Lower lobe of right lung (tissue), 2 donors: ENCODE measurements at regions not wholly inside any gene's neighbourhood (a gene's known extent, or its start where the extent isn't known, plus 50 kb on each side); places are given as distances from the start of the nearest gene placed in this dataset.

ENCODE experiments used
- ATAC-seq, 2 donors: fragments of 200-7000 bp; cut with Tn5 transposase; one replicate each; pipeline ENCODE4 v1.9.1; 2020 to 2022; ENCODE audit warnings: mild to moderate bottlenecking in 2 of 2, moderate library complexity in 2 of 2
- DNase-seq: peaks from one replicate; pipeline ENCODE4 v3.0.0-alpha.2; 2020
- H3K27ac ChIP-seq: fragments of 200-600 bp; one replicate; pipeline ENCODE4 v1.8.0; 2022
- H3K27me3 ChIP-seq: fragments of 200-600 bp; one replicate; pipeline ENCODE4 v1.8.0; 2022; ENCODE audit warnings: low read depth
- H3K36me3 ChIP-seq: fragments of 200-600 bp; one replicate; pipeline ENCODE4 v1.8.0; 2022; ENCODE audit warnings: mild to moderate bottlenecking
- H3K4me1 ChIP-seq: fragments of 200-600 bp; one replicate; pipeline ENCODE4 v1.8.0; 2022
- H3K4me3 ChIP-seq: fragments of 200-600 bp; one replicate; pipeline ENCODE4 v1.8.0; 2022; ENCODE audit warnings: mild to moderate bottlenecking
- H3K9me3 ChIP-seq: fragments of 200-600 bp; one replicate; pipeline ENCODE4 v1.8.0; 2022
- CTCF ChIP-seq: fragments of 200-600 bp; IDR thresholded peaks from one replicate; pipeline ENCODE4 v1.8.0; 2022; ENCODE audit warnings: antibody characterized with exemption, mild to moderate bottlenecking
- intact Hi-C: fragments of 100-400 bp; cut with DNase I; formaldehyde crosslinking; loops from one replicate; pipeline ENCODE4 v1.11.0; 2022
- donor health status: DM: no; HTN: yes; CAD: no; lungs with severe emphysema.

- ATAC-seq (no peak), DNase-seq (no peak)
- H3K27ac ChIP-seq = no peak overlapping the region
- intact Hi-C loops = loop anchor here (5.0 kb wide), 1 partner anchor 47 kb away; no protein-coding TSS in a partner anchor
- no peaks in the 10 kb centered on the region for H3K27me3 ChIP-seq
- no peaks in the 10 kb centered on the region for H3K36me3 ChIP-seq
- H3K9me3 ChIP-seq = no peaks in the 10 kb centered on the region
- no peak overlapping the region for H3K4me3 ChIP-seq
- TF ChIP-seq CTCF = no peak
- no peaks in the 10 kb centered on the region for H3K4me1 ChIP-seq
Measured at GRCh38 chr2:88829607-88830463, 138.4 kb downstream of the RPIA start.

DNA sequence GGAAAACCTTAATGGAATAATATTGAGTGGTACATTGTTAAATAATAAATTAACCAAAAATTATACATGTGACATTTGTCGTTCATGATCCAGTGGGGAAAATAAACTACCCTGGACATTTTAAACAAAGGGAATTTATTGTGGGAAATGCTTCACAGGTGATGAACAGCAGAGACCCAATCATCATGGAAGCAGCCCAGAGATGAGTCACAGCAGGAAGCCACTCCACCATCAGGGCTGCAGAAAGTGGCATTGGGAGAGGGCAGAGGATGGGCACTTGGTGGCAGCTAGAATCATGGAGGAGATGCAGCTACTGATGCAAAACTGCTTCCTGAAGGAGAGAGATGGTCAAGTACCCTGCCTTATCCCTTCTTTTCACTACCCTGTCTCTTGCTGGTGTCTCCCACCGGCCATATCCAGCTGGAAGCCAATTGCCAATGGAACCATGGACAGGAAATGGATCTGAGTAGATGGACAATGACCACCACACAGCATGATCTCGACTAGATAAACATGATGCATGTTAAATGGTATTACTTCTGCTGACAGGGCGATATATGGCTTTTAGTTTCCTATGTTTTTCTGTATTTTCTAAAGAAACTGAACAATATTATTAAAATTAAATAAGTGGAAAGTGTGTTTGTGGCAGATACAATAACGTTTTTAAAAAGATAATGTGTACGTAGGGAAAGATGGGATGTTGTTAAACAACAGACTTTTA, 139.8 kb downstream of the RPIA start:
- no peak overlapping the region for H3K27ac ChIP-seq
- no peak for ATAC-seq

GRCh38 chr2:88831792-88832248, 140.3 kb downstream of the RPIA start:
- peak; percentile 79 for DNase-seq
- Histone ChIP-seq H3K36me3 (no peaks in the 10 kb centered on the region), H3K4me1 (no peaks in the 10 kb centered on the region), H3K9me3 (no peaks in the 10 kb centered on the region), H3K27ac (no peak overlapping the region), H3K4me3 (no peak overlapping the region), H3K27me3 (no peaks in the 10 kb centered on the region)
- peak; percentile 86 to 88 for ATAC-seq
- TF ChIP-seq CTCF = peak; percentile 80
- intact Hi-C loops = loop anchor here (5.0 kb wide), 1 partner anchor 45 kb away; no protein-coding TSS in a partner anchor

More for the DNA sequence above, 139.8 kb downstream of the RPIA start:
- Histone ChIP-seq H3K36me3 (no peaks in the 10 kb centered on the region), H3K4me1 (no peaks in the 10 kb centered on the region), H3K4me3 (no peak overlapping the region), H3K27me3 (no peaks in the 10 kb centered on the region), H3K9me3 (no peaks in the 10 kb centered on the region)
- no peak for TF ChIP-seq CTCF
- no peak for DNase-seq
- intact Hi-C loops = loop anchor here (5.0 kb wide), 1 partner anchor 46 kb away; no protein-coding TSS in a partner anchor

DNA sequence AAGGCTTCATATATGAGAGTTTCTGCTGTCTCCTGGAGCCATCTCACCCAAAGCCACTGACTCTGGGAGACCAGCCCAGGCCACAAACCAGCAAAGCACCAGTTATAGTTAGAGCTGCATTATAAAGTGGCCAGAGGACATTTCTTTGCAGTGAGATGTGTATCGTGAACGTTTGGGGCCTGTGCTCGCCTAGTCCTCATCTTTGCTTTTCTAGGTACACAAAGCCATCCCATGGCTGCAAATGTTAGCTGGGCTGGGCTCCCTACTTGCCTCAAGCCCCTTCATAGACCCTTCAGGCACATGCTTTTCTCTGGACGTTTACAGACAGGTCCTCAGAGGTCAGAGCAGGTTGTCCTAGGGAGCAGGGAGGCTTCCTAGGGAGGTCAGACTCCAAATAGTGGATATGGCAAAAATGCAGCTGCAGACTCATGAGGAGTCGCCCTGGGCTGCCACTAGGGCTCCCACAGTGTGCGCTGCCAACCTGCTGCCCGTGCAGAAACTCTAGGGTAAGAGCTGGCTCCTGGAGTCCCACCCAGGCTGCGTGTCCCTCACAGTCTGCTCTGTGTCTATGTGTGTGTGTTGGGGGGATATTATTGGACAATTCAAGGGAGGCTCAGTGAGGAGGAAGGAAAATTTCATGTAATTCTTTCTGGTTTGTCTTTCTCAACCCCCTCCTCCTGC, 141.0 kb downstream of the RPIA start:
- Histone ChIP-seq H3K9me3 (no peaks in the 10 kb centered on the region), H3K4me1 (no peaks in the 10 kb centered on the region), H3K27me3 (no peaks in the 10 kb centered on the region), H3K4me3 (no peak overlapping the region), H3K27ac (no peak overlapping the region), H3K36me3 (no peaks in the 10 kb centered on the region)
- intact Hi-C loops = loop anchor here (5.0 kb wide), 1 partner anchor 45 kb away; no protein-coding TSS in a partner anchor
- no peak for TF ChIP-seq CTCF
- ATAC-seq (peak; percentile 26 to 32), DNase-seq (no peak)

- Histone ChIP-seq H3K27me3 (no peaks in the 10 kb centered on the region), H3K27ac (no peak overlapping the region), H3K4me3 (no peak overlapping the region), H3K4me1 (no peaks in the 10 kb centered on the region), H3K36me3 (no peaks in the 10 kb centered on the region), H3K9me3 (no peaks in the 10 kb centered on the region)
- intact Hi-C loops = loop anchor here (5.0 kb wide), 1 partner anchor 44 kb away; no protein-coding TSS in a partner anchor
- TF ChIP-seq CTCF = no peak
- DNase-seq (no peak), ATAC-seq (no peak)
Measured at GRCh38 chr2:88832992-88833389, 141.5 kb downstream of the RPIA start.
